DMS114 treated with DMSO at 0.1 percent for 48 hours (cell line): ENCODE measurements at regions not wholly inside any gene's neighbourhood (a gene's known extent, or its start where the extent isn't known, plus 50 kb on each side); places are given as distances from the start of the nearest gene placed in this dataset.
"Not testable (repeated sequence)": the region's sequence is repeated elsewhere in the genome, so short reads cannot be mapped to it uniquely, and the experiment has no call there.

Experiments used
- DNase-seq: peaks from one replicate; lab custom pipeline; 2025; ENCODE audit not compliant: unreplicated experiment; lab: John Stamatoyannopoulos, UW

- no peak for DNase-seq
Observed at GRCh38 chr2:8333177-8333831, 348.6 kb upstream of the ID2 start.

GRCh38 chr2:8333832-8334187 is 348.0 kb upstream of the ID2 start:
- not testable (repeated sequence) for DNase-seq

- DNase-seq = no peak
Observed at GRCh38 chr2:8334866-8335325, 347.0 kb upstream of the ID2 start.

- no peak for DNase-seq
Observed at GRCh38 chr2:8335801-8336200, 346.1 kb upstream of the ID2 start.

GRCh38 chr2:8337321-8337720 is 344.5 kb upstream of the ID2 start:
- no peak for DNase-seq

GRCh38 chr2:8342407-8342806 is 339.4 kb upstream of the ID2 start:
- no peak for DNase-seq

- DNase-seq = no peak
Observed at GRCh38 chr2:8343031-8343430, 338.8 kb upstream of the ID2 start.

GRCh38 chr2:8344144-8345097 is 337.4 kb upstream of the ID2 start:
- DNase-seq = no peak

GRCh38 chr2:8345200-8345599 is 336.7 kb upstream of the ID2 start:
- DNase-seq = no peak

- no peak for DNase-seq
Observed at GRCh38 chr2:8346208-8346607, 335.6 kb upstream of the ID2 start.

- no peak for DNase-seq
Observed at GRCh38 chr2:8346706-8347430, 335.0 kb upstream of the ID2 start.

- not testable (repeated sequence) for DNase-seq
Observed at GRCh38 chr2:8348911-8349310, 332.9 kb upstream of the ID2 start.

GRCh38 chr2:8352296-8352695 is 329.6 kb upstream of the ID2 start:
- DNase-seq = no peak

GRCh38 chr2:8352989-8353388 is 328.9 kb upstream of the ID2 start:
- no peak for DNase-seq

- no peak for DNase-seq
Observed at GRCh38 chr2:8355102-8355859, 326.6 kb upstream of the ID2 start.

- no peak for DNase-seq
Observed at GRCh38 chr2:8357738-8358518, 323.9 kb upstream of the ID2 start.

- DNase-seq = no peak
Observed at GRCh38 chr2:8361930-8362329, 319.9 kb upstream of the ID2 start.

- DNase-seq = no peak
Observed at GRCh38 chr2:8363161-8363560, 318.7 kb upstream of the ID2 start.

GRCh38 chr2:8364668-8365067 is 317.2 kb upstream of the ID2 start:
- no peak for DNase-seq

GRCh38 chr2:8365331-8365910 is 316.4 kb upstream of the ID2 start:
- DNase-seq = no peak
